GM23338 (cell line): ENCODE measurements at regions not wholly inside any gene's neighbourhood (a gene's known extent, or its start where the extent isn't known, plus 50 kb on each side); places are given as distances from the start of the nearest gene placed in this dataset.

ENCODE experiments used
- ATAC-seq: fragments of 200-7000 bp; cut with Tn5 transposase; 3 replicates; pipeline ENCODE4 v1.9.1; 2020
- DNase-seq: peaks from one replicate; pipeline ENCODE4 v3.0.0-alpha.2; 2015; ENCODE audit warnings: low spot score
- H2AFZ ChIP-seq: fragments of 200-600 bp; sonication (generic); 2 replicates; pipeline ENCODE4 v1.8.0; 2016; ENCODE audit warnings: antibody characterized with exemption, mild to moderate bottlenecking, moderate library complexity
- H3F3A ChIP-seq: fragments of 200-600 bp; sonication (generic); replicated peaks from 2 replicates; pipeline ENCODE4 v1.8.0; 2017; ENCODE audit warnings: antibody characterized with exemption, mixed run types, low read depth
- H3K27ac ChIP-seq: fragments of 200-600 bp; sonication (generic); 2 replicates; pipeline ENCODE4 v1.6.1; 2016; ENCODE audit warnings: low read depth
- H3K27me3 ChIP-seq: fragments of 200-600 bp; sonication (generic); 2 replicates; pipeline ENCODE4 v1.8.0; 2016; ENCODE audit warnings: mild to moderate bottlenecking, mixed run types, moderate library complexity; ENCODE audit not compliant: insufficient read depth
- H3K36me3 ChIP-seq: fragments of 200-600 bp; sonication (generic); 2 replicates; pipeline ENCODE4 v1.8.0; 2016; ENCODE audit warnings: mild to moderate bottlenecking; ENCODE audit not compliant: insufficient read depth
- H3K4me1 ChIP-seq: fragments of 200-600 bp; sonication (generic); 2 replicates; pipeline ENCODE4 v1.8.0; 2016; ENCODE audit warnings: mild to moderate bottlenecking, moderate library complexity; ENCODE audit not compliant: insufficient read depth
- H3K4me2 ChIP-seq: fragments of 200-600 bp; sonication (generic); 2 replicates; pipeline ENCODE4 v1.7.1; 2017; ENCODE audit warnings: mixed run types
- H3K4me3 ChIP-seq: fragments of 200-600 bp; sonication (generic); 2 replicates; pipeline ENCODE4 v1.6.1; 2016; ENCODE audit warnings: mixed run types
- H3K79me2 ChIP-seq: fragments of 200-600 bp; sonication (generic); replicated peaks from 2 replicates; pipeline ENCODE4 v1.8.0; 2017; ENCODE audit warnings: mild to moderate bottlenecking; ENCODE audit not compliant: insufficient read depth
- H3K9me2 ChIP-seq: fragments of 200-600 bp; sonication (generic); 2 replicates; pipeline ENCODE4 v1.8.0; 2017; ENCODE audit not compliant: insufficient read depth
- H4K20me1 ChIP-seq: fragments of 200-600 bp; sonication (generic); replicated peaks from 2 replicates; pipeline ENCODE4 v1.8.0; 2017; ENCODE audit warnings: mild to moderate bottlenecking; ENCODE audit not compliant: insufficient read depth
- H3K27ac Mint-ChIP-seq: 2 replicates; pipeline ENCODE4 v1.8.0; 2020; ENCODE audit warnings: inconsistent platforms, mild to moderate bottlenecking, moderate library complexity, mixed read lengths
- H3K27me3 Mint-ChIP-seq: 3 replicates; pipeline ENCODE4 v1.8.0; 2022; ENCODE audit warnings: low read depth, mild to moderate bottlenecking, moderate library complexity, mixed read lengths, inconsistent platforms; ENCODE audit not compliant: insufficient read depth, poor library complexity
- H3K36me3 Mint-ChIP-seq: 3 replicates; pipeline ENCODE4 v1.8.0; 2021; ENCODE audit warnings: low read depth, mild to moderate bottlenecking, inconsistent platforms, moderate library complexity, mixed read lengths
- H3K4me1 Mint-ChIP-seq: 3 replicates; pipeline ENCODE4 v1.8.0; 2020; ENCODE audit warnings: mild to moderate bottlenecking, inconsistent platforms, mixed read lengths
- H3K4me3 Mint-ChIP-seq: 3 replicates; pipeline ENCODE4 v1.8.0; 2021; ENCODE audit warnings: moderate library complexity, mild to moderate bottlenecking, inconsistent platforms, mixed read lengths
- H3K9me3 Mint-ChIP-seq: 3 replicates; pipeline ENCODE4 v1.8.0; 2020; ENCODE audit warnings: moderate library complexity, mild to moderate bottlenecking, inconsistent platforms, mixed read lengths
- EZH2phosphoT487 ChIP-seq: fragments of 200-600 bp; sonication (generic); IDR thresholded peaks from one replicate; pipeline ENCODE4 v1.8.1; 2018; ENCODE audit warnings: antibody characterized with exemption; ENCODE audit not compliant: unreplicated experiment
- JUNB ChIP-seq: IDR thresholded peaks from one replicate; pipeline ENCODE4 v1.6.1; 2016; ENCODE audit warnings: antibody characterized with exemption; ENCODE audit not compliant: unreplicated experiment
- POLR2AphosphoS5 ChIP-seq: IDR thresholded peaks from 2 replicates; pipeline ENCODE4 v1.6.1; 2016; ENCODE audit warnings: antibody characterized with exemption, low read depth
- REST ChIP-seq: IDR thresholded peaks from one replicate; pipeline ENCODE4 v1.6.1; 2018; ENCODE audit warnings: antibody characterized with exemption; ENCODE audit not compliant: unreplicated experiment
- STAT1 ChIP-seq: IDR thresholded peaks from one replicate; pipeline ENCODE4 v1.6.1; 2016; ENCODE audit warnings: antibody characterized with exemption; ENCODE audit not compliant: unreplicated experiment
- ZNF114 ChIP-seq: fragments of 250-450 bp; sonication (Bioruptor Pico); IDR thresholded peaks from 2 replicates; pipeline ENCODE4 v1.5.0; 2020; ENCODE audit warnings: mild to moderate bottlenecking, moderate library complexity
- ZNF331 ChIP-seq: fragments of 250-450 bp; sonication (Bioruptor Pico); IDR thresholded peaks from 2 replicates; pipeline ENCODE4 v1.5.0; 2020; ENCODE audit warnings: low read depth, mild to moderate bottlenecking, moderate library complexity
- ZNF462 ChIP-seq: fragments of 250-450 bp; sonication (Bioruptor Pico); IDR thresholded peaks from 2 replicates; pipeline ENCODE4 v1.5.0; 2020; ENCODE audit warnings: mild to moderate bottlenecking, moderate library complexity
- TF ChIP-seq, protein P1 (sequence below), 2 experiments: fragments of 200-600 bp in 1 of 2; sonication (generic) in 1 of 2; conservative IDR thresholded peaks; 2 replicates each; pipeline versions ENCODE4 v1.5.1 to v1.6.1; 2016 to 2017; ENCODE audit warnings: antibody characterized with exemption in 2 of 2, low read depth in 2 of 2, mild to moderate bottlenecking in 2 of 2, moderate library complexity in 1 of 2
- TF ChIP-seq, protein P2 (sequence below): IDR thresholded peaks from 2 replicates; pipeline ENCODE4 v1.6.1; 2016; ENCODE audit warnings: antibody characterized with exemption

GRCh38 chr5:143636931-143637528 lies 174.9 kb upstream of the HMHB1 start:
- no peak for DNase-seq
- Mint-ChIP-seq H3K27me3 (no peaks in the 10 kb centered on the region), H3K36me3 (no peaks in the 10 kb centered on the region), H3K9me3 (no peaks in the 10 kb centered on the region), H3K27ac (no peak overlapping the region), H3K4me3 (no peak overlapping the region), H3K4me1 (peaks cover 9% of the 10 kb centered on the region)
- no peak overlapping the region for H2AFZ ChIP-seq
- ATAC-seq, result no peak
- no peaks in the 10 kb centered on the region for H3K79me2 ChIP-seq
- no peak overlapping the region for H3K27ac ChIP-seq
- H3K9me2 ChIP-seq, result 0 out of 2 replicates have a peak, but pooled peaks cover 10% of the 10 kb centered on the region
- no peaks in the 10 kb centered on the region for H4K20me1 ChIP-seq
- H3K36me3 ChIP-seq, result no peaks in the 10 kb centered on the region
- no peaks in the 10 kb centered on the region for H3K27me3 ChIP-seq
- TF ChIP-seq POLR2AphosphoS5, result no peak
- H3K4me2 ChIP-seq, result no peak overlapping the region
- H3K4me1 ChIP-seq, result peaks cover 9% of the 10 kb centered on the region
- H3F3A ChIP-seq, result no peaks in the 10 kb centered on the region
- H3K4me3 ChIP-seq, result no peak overlapping the region

DNA sequence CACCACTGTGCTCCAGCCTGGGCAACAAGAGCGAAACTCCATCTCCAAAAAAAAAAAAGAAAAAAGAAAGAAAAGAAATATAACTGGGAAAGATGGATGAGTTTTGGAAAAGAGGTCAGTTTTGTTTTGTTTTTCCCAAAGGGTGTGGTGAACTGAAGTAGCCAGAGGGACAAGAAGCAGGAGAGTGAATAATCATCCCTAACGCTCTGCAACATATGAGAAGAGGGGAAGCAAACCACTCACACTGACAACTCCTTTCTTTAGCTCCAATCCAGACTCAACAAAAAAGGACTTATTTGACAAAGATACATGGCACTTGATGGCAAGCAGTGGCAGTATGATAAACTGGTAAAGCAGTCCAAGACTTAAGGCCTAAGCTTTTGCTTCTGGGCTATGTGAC lies 176.1 kb upstream of the HMHB1 start:
- Mint-ChIP-seq H3K27me3 (no peaks in the 10 kb centered on the region), H3K36me3 (no peaks in the 10 kb centered on the region), H3K4me1 (no peaks in the 10 kb centered on the region), H3K27ac (no peak overlapping the region), H3K4me3 (no peak overlapping the region), H3K9me3 (no peaks in the 10 kb centered on the region)
- H3K4me1 ChIP-seq, result no peaks in the 10 kb centered on the region
- ATAC-seq, result no peak
- no peak overlapping the region for H3K4me3 ChIP-seq
- no peaks in the 10 kb centered on the region for H3K27me3 ChIP-seq
- H2AFZ ChIP-seq, result no peak overlapping the region
- no peak overlapping the region for H3K27ac ChIP-seq
- 0 out of 2 replicates have a peak, but pooled peaks cover 9% of the 10 kb centered on the region for H3K9me2 ChIP-seq
- H3F3A ChIP-seq, result no peaks in the 10 kb centered on the region
- no peak for DNase-seq
- no peaks in the 10 kb centered on the region for H3K79me2 ChIP-seq
- no peaks in the 10 kb centered on the region for H4K20me1 ChIP-seq
- no peaks in the 10 kb centered on the region for H3K36me3 ChIP-seq
- H3K4me2 ChIP-seq, result no peak overlapping the region
- TF ChIP-seq ZNF114 (CRISPR knock-in tag) (no peak), ZNF462 (no peak), EZH2phosphoT487 (no peak), ZNF331 (CRISPR knock-in tag) (no peak), REST (no peak), JUNB (no peak), STAT1 (no peak)
- TF ChIP-seq, protein P1, sequence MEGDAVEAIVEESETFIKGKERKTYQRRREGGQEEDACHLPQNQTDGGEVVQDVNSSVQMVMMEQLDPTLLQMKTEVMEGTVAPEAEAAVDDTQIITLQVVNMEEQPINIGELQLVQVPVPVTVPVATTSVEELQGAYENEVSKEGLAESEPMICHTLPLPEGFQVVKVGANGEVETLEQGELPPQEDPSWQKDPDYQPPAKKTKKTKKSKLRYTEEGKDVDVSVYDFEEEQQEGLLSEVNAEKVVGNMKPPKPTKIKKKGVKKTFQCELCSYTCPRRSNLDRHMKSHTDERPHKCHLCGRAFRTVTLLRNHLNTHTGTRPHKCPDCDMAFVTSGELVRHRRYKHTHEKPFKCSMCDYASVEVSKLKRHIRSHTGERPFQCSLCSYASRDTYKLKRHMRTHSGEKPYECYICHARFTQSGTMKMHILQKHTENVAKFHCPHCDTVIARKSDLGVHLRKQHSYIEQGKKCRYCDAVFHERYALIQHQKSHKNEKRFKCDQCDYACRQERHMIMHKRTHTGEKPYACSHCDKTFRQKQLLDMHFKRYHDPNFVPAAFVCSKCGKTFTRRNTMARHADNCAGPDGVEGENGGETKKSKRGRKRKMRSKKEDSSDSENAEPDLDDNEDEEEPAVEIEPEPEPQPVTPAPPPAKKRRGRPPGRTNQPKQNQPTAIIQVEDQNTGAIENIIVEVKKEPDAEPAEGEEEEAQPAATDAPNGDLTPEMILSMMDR (conservative IDR thresholded peaks at IDR 0.05; ENCODE audit: low read depth in 2 of 2), result no peak
- TF ChIP-seq, protein P2, sequence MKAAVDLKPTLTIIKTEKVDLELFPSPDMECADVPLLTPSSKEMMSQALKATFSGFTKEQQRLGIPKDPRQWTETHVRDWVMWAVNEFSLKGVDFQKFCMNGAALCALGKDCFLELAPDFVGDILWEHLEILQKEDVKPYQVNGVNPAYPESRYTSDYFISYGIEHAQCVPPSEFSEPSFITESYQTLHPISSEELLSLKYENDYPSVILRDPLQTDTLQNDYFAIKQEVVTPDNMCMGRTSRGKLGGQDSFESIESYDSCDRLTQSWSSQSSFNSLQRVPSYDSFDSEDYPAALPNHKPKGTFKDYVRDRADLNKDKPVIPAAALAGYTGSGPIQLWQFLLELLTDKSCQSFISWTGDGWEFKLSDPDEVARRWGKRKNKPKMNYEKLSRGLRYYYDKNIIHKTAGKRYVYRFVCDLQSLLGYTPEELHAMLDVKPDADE, result no peak
